SK-N-DZ (cell line): ENCODE measurements at regions not wholly inside any gene's neighbourhood (a gene's known extent, or its start where the extent isn't known, plus 50 kb on each side); places are given as distances from the start of the nearest gene placed in this dataset.
"Not testable (repeated sequence)": the region's sequence is repeated elsewhere in the genome, so short reads cannot be mapped to it uniquely, and the experiment has no call there.

Experiments used
- DNase-seq: peaks from one replicate; pipeline ENCODE4 v3.0.0-alpha.2; 2015; ENCODE audit warnings: low spot score

DNA sequence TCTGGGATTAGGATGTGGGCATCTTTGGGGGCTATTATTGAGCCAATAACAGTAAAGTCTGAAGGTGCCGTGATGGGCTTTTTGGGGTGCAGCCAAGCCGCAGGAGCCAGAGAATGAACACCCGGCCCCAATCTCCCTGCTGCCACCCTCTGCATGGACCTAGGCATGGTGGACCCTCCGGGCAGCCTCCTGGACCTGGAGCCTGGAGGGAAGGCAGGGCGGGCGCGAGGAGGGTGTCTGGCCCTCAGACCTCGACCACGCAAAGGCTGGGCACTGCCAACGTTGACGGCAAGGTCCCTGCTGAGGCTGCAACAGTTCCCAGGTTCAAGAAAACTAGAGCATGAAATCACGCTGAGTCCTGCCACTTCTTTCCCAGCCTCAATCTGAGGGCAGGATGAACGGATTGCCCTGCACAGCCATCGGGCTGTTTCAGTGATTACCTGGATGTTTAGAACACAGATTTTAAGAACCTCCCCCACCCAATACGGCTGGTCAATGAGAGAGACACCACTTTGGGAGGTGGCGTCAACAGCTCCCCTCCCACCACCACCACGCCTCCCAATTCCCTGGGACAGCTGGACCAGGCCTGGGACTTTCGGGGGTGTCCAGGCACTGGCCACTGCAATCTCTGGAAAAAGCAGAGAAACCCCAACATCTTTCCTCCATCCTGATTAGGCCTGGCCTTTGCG is 147.4 kb downstream of the NPIPB11 start:
- DNase-seq = not testable (repeated sequence)

DNA sequence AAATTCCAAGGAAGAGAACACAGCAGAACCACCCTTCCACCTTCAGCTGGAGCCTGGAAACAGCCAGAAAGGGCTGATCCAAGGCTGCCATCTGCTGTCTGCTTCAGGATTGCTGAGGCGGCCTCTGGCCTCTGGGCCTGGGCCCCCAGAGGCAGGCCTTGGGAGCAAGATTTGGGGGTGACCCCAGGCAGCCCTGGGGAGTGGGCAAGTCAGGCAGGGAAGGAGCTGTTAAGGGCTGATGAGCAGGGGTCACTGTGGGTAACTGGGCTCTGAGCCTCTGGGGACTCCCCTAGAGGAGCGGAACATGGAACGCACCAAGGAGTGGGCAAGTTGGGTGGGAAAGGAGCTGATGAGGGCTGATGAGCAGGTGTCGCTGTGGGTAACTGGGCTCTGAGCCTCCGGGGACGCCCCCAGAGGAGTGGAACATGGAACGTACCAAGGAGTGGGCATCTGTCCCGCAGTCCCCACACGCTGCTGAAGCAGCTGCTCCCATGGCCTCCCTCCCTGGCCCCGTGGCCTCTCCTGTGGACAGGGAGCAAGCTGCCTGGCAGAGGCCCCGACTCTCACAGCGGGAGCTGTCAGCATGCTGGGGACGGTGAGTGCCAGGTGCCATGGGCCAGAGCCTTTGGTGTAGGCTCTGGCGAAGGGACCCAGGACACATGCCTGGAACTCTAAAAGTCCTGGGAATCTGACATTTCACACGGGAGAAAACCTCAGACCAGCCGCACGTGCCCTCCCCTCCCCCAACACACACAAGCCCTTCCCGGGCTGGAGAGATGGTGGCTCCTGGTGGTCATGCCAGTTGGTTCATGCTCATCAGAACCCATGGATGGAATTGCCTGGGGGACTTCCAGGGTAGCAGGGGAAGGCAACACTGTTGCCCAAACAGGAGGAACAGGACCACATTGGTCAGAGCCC is 148.8 kb downstream of the NPIPB11 start:
- DNase-seq = peak; percentile 53

- peak; percentile 33 for DNase-seq
Measured at GRCh38 chr16:29256501-29256981, 150.0 kb downstream of the NPIPB11 start.

GRCh38 chr16:29255957-29256356 is 150.6 kb downstream of the NPIPB11 start:
- DNase-seq = peak; percentile 25

DNA sequence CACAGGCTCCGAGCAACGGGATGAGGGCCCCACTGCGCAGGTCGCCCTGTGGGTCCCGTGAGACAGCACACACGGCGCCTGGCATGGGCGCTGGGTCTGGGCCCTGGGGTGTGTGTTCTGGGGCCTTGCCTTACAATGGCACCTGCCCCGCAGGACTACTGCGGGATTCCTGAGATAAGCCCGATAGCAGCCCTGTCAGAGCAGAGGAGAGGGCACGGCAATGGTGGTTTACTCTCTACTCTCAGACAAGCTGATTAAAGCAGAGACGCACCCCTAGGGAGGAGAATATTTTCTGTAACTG is 151.1 kb downstream of the NPIPB11 start:
- not testable (repeated sequence) for DNase-seq

- DNase-seq = no peak
Measured at GRCh38 chr16:29254676-29255495, 151.6 kb downstream of the NPIPB11 start.

GRCh38 chr16:29253716-29254590 is 152.6 kb downstream of the NPIPB11 start:
- DNase-seq = not testable (repeated sequence)

- not testable (repeated sequence) for DNase-seq
Measured at GRCh38 chr16:29253066-29253590, 153.4 kb downstream of the NPIPB11 start.

DNA sequence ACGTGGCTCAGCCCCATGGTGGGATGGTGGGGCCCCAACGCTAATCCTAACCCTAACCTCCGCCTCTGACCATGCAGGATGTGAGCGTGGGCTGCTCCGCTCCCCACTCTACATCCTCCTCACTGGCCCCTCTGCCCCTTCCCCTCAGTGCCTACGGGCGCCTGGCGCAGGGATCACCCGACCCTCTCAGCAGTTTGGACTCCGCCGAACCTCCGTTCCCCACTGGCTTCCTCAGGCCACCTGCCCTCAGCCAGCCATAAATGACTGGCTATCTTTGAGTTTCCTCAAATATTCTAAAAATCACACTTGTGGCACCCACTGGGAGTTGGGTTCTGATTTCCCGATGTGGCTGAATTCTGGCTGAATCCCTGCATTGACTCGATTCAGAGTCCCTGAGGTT is 154.2 kb downstream of the NPIPB11 start:
- not testable (repeated sequence) for DNase-seq

DNA sequence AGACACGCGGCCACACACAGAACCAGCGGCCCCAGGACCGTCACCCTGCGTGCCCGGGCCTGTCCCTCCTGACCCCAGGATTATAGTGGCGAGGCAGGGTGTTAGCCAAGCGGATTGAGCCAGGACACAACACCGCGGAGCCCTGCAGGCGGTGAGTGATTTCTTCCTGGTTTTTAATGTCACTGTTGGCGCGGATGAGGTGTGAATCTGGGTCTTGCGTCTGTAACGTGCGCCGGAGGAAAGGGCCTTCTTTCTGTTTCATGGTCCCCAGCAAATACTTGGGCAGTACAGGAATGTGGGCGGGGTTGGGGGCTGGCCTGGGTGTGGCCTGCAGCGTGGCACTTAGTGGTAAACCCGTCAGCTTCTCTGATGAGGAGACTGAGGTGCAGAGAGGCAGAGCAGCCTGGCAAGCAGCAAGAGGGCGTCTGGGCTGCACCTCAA is 154.9 kb downstream of the NPIPB11 start:
- DNase-seq = not testable (repeated sequence)

- not testable (repeated sequence) for DNase-seq
Measured at GRCh38 chr16:29250923-29251434, 155.5 kb downstream of the NPIPB11 start.

DNA sequence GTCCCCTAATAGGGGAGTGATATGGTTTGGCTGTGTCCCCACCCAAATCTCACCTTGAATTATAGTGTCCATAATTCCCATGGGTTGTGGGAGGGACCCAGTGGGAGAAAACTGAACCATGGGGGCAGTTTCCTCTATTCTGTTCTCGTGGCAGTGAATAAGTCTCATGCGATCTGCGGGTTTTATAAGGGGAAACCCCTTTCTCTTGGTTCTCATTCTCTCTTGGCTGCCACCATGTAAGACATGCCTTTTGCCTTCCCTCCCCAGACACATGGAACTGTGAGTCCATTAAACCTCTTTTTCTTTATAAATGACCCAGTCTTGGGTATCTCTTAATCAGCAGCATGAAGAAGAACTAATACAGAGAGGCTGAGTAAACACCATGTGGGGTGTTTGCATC is 156.0 kb downstream of the NPIPB11 start:
- not testable (repeated sequence) for DNase-seq

DNA sequence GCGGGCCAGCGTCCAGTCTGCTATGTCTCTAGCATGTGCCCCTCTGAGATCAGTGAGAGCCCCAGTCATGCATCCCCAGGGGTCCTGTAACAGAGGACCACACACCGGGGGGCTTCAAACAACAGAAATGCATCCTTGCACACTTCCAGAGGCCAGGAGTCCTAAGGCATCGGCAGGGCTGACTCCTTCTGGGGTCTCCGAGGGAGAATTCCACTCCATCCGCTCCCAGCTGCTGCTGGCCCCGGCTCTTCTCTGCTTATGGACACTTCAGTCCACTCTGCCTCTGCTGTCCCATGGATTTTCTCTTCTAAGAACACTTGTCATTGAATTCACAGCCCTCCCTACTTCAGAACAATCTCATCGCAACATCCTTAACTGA is 157.6 kb downstream of the NPIPB11 start:
- DNase-seq = not testable (repeated sequence)

- DNase-seq = not testable (repeated sequence)
Measured at GRCh38 chr16:29248306-29248939, 158.1 kb downstream of the NPIPB11 start.

GRCh38 chr16:29246091-29246490 is 160.4 kb downstream of the NPIPB11 start:
- not testable (repeated sequence) for DNase-seq

- DNase-seq = no peak
Measured at GRCh38 chr16:29237971-29238370, 168.5 kb downstream of the NPIPB11 start.

DNA sequence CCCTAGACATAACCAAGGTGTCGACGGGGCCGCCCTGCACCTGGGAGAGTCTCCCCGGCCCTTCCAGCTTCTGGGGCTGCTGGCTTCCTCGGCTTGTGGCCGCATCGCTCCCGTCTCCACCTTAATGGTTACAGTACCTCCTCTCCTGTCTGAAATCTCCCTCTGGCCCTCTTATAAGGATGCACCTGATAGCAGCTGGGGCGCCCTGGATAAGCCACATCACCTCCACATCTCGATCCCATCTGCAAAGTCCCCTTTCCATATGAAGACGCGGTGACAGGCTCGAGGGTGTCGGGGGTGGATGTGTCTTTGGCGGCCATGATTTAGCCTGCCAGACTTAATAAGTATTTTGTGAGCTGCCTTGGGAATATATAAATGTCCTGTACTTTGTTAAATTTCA is 169.0 kb downstream of the NPIPB11 start:
- DNase-seq = not testable (repeated sequence)

GRCh38 chr16:29237023-29237422 is 169.5 kb downstream of the NPIPB11 start:
- not testable (repeated sequence) for DNase-seq

DNA sequence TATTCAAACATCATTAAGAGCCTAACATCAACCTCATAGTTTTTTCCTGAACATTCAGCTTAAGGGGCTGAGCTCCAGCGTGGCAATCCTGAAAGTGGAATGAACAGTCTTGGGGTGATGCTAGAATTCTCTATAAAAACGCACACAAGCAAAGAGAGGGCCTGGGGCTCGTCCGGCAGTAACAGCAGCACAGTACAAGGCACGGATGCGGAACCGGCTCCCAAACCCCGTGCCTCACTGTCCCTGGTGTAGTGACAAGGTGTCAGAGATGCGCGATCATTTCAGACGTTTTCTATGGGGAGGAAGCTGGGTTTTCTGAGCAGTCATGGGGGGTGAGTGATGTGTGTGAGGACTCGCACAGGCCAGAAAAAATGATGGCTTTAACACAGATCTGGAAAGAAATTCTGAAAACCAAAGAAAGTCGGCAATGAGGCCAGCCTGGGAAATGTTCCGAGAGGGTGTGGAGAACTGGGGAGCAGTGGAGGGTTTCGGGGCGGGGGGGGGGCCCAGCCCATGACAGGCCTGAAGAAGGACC is 170.6 kb downstream of the NPIPB11 start:
- DNase-seq = not testable (repeated sequence)
